Renal pelvis (tissue), 1 donor: ENCODE measurements at regions not wholly inside any gene's neighbourhood (a gene's known extent, or its start where the extent isn't known, plus 50 kb on each side); places are given as distances from the start of the nearest gene placed in this dataset.

ENCODE experiments used
- DNase-seq: peaks from one replicate; pipeline ENCODE4 v3.0.0-alpha.2; 2013

DNA sequence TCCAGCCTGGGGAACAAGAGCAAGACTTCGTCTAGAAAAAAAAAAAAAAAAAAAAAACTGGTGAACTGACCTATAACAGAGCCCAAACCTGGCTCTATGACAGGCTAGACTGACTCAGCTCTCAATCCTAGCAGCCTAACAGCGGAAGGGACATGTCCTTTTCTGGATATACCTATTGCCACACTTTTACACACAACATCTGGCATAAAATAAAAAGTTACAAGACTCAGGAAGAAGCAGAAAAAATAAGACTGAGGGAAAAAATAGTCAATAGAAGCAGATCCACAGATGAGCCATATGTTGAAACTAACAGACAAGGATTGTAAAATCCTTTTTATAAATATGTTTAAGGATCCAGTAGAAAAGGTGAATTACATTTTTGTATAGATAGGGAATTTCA, 57.5 kb upstream of the IPO9 start:
- no peak for DNase-seq

GRCh38 chr1:201772178-201772577, 56.8 kb upstream of the IPO9 start:
- DNase-seq, result no peak

DNA sequence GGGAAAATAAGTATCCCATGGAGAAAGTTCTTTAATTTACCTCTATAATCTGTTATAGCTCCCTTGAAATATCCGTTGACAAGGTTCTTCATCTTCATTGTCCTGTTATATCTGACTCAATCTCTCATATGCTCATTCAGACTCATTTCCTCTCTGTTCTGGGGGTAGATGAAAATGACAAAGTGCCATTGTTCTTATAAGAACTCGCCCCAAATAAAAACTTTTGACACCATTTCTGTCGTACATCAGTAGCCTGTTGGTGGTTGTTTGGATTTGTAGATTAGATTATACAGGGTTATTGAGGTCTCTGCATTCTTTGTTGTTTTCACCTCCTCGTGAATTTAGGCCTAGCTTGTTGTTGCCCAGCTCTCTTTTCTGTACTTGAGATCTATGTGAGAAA, 55.2 kb upstream of the IPO9 start:
- DNase-seq, result no peak

DNA sequence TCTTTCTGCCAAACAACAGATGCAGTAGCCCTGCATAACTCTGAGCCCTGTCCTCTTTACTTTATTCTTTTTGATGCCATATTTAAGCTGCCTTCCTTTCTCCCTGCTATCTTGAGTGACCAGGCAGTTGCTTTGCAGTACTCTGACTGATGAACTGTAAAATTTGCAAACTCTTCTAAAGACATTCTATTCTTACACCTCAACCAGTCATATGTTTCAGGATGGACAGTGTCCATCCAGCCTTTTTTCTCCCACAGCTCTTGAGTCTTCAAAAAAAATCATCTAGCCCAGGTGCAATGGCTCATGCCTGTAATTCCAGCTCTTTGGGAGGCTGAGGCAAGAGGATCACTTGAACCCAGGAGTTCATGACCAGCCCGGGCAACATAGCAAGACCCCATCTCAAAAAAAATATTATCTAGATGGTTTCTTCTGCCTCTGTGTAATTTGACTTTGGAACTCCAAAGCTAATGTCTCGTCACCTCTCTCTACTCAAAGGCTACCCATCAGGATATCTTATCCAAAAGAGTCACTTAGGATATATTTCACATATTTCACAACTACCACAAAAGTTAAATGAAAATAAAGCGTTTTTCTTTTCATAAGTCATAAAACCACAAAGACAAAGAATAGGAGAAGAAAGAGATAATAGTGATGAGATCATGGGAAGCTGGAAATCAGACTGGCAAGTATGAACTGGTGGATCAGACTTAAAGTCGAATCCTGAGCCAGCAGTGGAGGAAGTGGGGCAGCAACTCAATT, 54.6 kb upstream of the IPO9 start:
- no peak for DNase-seq

- DNase-seq, result no peak
Measured at GRCh38 chr1:201774983-201775344, 54.0 kb upstream of the IPO9 start.

GRCh38 chr1:201775380-201775779, 53.6 kb upstream of the IPO9 start:
- DNase-seq, result no peak

DNA sequence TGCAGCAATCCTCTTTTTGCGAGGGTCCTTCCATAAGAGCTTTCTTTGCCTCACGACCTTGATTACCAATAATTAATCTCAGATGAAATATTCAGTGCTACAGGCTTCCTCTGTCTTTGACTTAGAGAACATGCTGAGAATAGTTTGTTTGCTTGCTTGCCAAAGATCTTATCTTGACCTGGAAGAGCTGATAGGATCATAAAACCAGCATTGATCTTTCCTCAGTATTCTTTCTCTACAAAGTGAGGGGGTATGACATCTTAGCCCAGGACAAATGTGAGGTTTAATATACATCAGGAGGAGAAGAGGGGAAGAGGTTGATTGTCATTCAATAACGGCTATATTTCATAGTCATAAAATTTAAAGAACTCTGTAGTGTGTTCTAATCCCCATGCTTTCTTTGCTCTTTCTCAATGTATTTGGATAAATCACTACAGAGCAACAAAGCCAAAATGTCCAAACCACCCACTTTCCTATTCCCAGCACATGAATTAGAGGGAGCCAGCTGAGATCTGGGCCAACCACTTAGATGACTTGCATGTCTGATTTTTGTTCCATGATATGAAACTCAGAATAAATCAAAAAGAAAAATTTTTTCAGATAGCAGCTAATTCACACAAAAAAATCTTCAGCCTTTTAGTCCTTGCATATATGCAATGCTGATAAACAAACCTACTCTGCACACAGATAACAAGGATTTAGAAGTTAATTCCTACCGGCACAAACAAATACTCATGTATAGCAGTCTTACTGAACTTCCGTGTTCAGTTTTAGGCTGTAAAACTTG, 50.5 kb upstream of the IPO9 start:
- DNase-seq, result no peak
